ENCODE measurements at regions not wholly inside any gene's neighbourhood (a gene's known extent, or its start where the extent isn't known, plus 50 kb on each side); places are given as distances from the start of the nearest gene placed in this dataset.
"Not testable (repeated sequence)": the region's sequence is repeated elsewhere in the genome, so short reads cannot be mapped to it uniquely, and the experiment has no call there.

DNA sequence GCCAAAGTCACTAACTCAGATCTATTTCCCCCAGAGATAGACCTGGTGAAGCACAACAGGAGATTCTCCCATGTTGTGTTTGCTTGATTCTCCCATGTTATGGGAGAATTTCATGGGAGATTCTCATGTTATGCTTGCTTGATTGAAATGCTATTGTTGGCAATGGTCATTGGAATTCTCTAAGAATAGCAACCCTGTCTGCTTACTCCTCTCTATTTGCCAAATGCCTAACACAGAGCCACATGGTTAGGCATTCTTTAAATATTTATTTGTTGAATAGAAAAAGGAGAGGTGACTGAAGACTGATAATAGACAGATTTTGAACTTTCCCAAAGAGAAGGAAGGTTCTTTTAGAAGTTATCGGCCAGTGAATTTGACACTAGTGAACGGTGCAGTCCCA lies 111.5 kb upstream of the MPHOSPH6 start:
- no peaks in the 10 kb centered on the region for H3K9me3 ChIP-seq
- TF ChIP-seq, protein P1, sequence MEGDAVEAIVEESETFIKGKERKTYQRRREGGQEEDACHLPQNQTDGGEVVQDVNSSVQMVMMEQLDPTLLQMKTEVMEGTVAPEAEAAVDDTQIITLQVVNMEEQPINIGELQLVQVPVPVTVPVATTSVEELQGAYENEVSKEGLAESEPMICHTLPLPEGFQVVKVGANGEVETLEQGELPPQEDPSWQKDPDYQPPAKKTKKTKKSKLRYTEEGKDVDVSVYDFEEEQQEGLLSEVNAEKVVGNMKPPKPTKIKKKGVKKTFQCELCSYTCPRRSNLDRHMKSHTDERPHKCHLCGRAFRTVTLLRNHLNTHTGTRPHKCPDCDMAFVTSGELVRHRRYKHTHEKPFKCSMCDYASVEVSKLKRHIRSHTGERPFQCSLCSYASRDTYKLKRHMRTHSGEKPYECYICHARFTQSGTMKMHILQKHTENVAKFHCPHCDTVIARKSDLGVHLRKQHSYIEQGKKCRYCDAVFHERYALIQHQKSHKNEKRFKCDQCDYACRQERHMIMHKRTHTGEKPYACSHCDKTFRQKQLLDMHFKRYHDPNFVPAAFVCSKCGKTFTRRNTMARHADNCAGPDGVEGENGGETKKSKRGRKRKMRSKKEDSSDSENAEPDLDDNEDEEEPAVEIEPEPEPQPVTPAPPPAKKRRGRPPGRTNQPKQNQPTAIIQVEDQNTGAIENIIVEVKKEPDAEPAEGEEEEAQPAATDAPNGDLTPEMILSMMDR (IDR thresholded peaks at IDR 0.05) = no peak
- H3K27me3 ChIP-seq = no peaks in the 10 kb centered on the region
- no peak for DNase-seq
- H3K36me3 ChIP-seq = no peaks in the 10 kb centered on the region
- H3K4me1 ChIP-seq = no peaks in the 10 kb centered on the region
- no peak overlapping the region for H3K27ac ChIP-seq
- H3K4me3 ChIP-seq = no peak overlapping the region
- intact Hi-C loops (cut with DNase I) = no loop called here
- no peak for ATAC-seq

DNA sequence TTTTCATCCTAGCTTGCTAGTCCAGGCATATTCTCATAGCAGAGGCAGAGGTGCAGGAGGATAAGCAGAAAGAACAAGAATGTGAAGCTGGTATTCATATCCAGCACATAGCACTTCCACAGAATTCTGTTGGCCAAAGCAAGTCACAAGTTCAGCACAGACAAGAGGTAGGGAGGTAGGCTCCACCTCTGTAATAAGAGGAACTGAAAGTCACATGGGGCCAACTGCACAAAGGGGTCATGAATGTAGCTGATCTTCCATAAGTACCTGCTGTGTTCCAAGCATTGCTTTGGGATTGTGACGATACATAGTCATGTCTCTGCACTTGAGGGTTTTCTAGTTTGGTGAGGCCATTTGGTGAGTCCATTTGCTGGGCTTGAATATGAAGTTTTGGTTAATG lies 110.8 kb upstream of the MPHOSPH6 start:
- Histone ChIP-seq H3K27me3 (no peaks in the 10 kb centered on the region), H3K27ac (no peak overlapping the region), H3K9me3 (no peaks in the 10 kb centered on the region), H3K4me3 (no peak overlapping the region), H3K4me1 (no peaks in the 10 kb centered on the region), H3K36me3 (no peaks in the 10 kb centered on the region)
- ATAC-seq = no peak
- intact Hi-C loops (cut with DNase I) = no loop called here
- TF ChIP-seq, protein P1 (IDR thresholded peaks at IDR 0.05) = no peak
- DNase-seq = no peak

DNA sequence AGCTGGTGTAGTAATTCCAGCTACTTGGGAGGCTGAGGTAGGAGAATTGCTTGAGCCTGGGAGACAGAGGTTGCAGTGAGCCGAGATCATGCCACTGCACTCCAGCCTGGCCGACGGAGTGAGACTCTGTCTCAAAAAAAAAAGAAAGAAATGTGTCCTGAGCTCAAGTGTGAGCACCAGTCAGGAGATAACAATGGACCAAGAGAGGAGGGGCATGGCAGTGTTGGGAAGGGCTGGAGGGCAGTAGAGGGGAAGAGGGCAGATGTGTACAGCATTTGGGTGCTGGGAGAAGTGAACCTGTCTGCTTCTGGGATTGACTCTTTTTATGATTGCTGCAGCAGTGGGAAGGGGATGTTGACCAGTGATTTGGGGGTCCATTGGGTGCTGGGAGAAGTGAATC lies 105.3 kb upstream of the MPHOSPH6 start:
- H3K36me3 ChIP-seq; H3K9me3 ChIP-seq; H3K27ac ChIP-seq; H3K4me3 ChIP-seq; H3K27me3 ChIP-seq; intact Hi-C loops (cut with DNase I); ATAC-seq; H3K4me1 ChIP-seq; DNase-seq: not testable (repeated sequence)

DNA sequence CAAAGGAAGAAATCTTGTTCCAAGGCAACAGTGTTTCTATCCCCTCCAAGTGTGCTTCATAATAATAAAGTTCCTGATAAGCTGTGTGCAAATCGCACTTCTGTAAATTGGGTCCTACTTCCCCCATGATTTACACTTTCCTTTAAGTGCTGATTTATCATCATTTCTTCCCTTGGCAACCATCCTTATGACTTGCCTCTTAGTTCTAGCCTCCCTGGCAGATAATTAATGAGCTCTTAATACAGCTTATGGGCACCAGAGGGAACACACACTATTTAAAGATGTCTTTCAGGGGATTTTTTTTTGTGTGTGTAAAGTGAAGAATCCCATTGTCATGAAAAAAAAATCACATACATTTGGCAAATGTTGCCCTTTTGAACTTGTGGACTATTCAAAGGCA lies 101.6 kb upstream of the MPHOSPH6 start:
- no peak for DNase-seq
- H3K27ac ChIP-seq = no peak overlapping the region
- no peaks in the 10 kb centered on the region for H3K27me3 ChIP-seq
- no peaks in the 10 kb centered on the region for H3K36me3 ChIP-seq
- TF ChIP-seq, protein P1 (IDR thresholded peaks at IDR 0.05) = no peak
- no peaks in the 10 kb centered on the region for H3K4me1 ChIP-seq
- intact Hi-C loops (cut with DNase I) = no loop called here
- no peak overlapping the region for H3K4me3 ChIP-seq
- no peak for ATAC-seq
- no peaks in the 10 kb centered on the region for H3K9me3 ChIP-seq

DNA sequence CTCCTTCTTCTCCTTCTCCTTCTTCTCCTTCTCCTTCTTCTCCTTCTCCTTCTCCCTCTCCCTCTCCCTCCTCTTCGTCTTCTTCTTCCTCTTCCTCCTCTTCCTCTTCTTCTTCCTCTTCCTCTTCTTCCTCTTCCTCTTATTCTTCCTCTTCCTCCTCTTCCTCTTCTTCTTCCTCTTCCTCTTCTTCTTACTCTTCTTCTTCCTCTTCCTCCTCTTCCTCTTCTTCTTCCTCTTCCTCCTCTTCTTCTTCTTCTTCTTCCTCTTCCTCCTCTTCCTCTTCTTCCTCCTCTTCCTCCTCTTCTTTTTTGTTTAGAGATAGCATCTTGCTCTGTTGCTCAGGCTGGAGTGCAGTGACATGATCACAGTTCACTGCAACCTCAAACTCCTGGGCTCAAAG lies 97.7 kb upstream of the MPHOSPH6 start:
- H3K27me3 ChIP-seq; H3K4me1 ChIP-seq; ATAC-seq; H3K27ac ChIP-seq; intact Hi-C loops (cut with DNase I); DNase-seq; H3K36me3 ChIP-seq; H3K4me3 ChIP-seq; H3K9me3 ChIP-seq: not testable (repeated sequence)

DNA sequence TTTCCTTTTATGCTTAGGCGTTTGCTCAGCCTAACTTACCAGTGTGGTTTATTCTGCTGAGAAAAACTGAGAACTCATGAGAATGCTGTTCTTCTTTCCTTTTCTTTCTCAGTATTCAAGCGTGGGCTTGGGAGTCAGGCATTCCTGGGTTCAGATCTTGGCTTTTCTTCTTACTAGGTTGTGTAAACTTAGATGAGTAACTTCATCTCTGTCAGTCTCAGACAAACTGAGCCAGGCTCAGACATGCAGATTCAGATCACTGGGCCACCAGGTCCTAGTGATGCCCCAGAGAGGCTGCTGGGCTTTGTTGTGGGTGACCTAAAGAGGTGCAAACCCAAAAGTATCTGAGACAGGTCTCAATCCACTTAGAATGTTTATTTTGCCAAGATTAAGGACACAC lies 95.8 kb upstream of the MPHOSPH6 start:
- H3K27ac ChIP-seq = no peak overlapping the region

DNA sequence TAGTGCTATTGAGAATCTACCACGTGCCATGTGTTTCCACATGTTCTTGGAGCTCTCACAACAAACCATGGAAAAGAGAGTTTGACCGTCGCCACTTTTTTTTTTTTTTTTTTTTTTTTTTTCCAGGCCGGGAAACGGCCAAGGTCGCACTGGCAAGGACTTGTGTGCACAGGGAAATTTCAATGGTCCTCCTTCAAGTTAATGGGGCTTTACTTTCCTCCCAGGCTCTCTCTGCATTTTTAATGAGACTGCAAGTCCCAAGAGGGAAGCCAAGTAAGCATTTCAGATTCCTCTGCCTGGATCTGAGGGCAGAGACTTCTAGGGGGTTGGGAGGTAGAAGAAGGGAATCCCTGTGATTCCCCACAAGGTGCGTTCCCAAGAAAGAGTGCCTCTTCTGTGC lies 94.7 kb upstream of the MPHOSPH6 start:
- no peak overlapping the region for H3K27ac ChIP-seq
- peaks cover 10% of the 10 kb centered on the region for H3K4me1 ChIP-seq
- H3K27me3 ChIP-seq = no peaks in the 10 kb centered on the region
- intact Hi-C loops (cut with DNase I) = no loop called here
- TF ChIP-seq, protein P1 (IDR thresholded peaks at IDR 0.05) = no peak
- no peak for DNase-seq
- no peak overlapping the region for H3K4me3 ChIP-seq
- no peaks in the 10 kb centered on the region for H3K9me3 ChIP-seq
- H3K36me3 ChIP-seq = no peaks in the 10 kb centered on the region
- ATAC-seq = no peak

More for the DNA sequence above, 95.8 kb upstream of the MPHOSPH6 start:
- TF ChIP-seq, protein P1 (IDR thresholded peaks at IDR 0.05) = no peak
- DNase-seq = no peak
- H3K9me3 ChIP-seq = no peaks in the 10 kb centered on the region
- no peak for ATAC-seq
- peaks cover 10% of the 10 kb centered on the region for H3K4me1 ChIP-seq
- H3K4me3 ChIP-seq = no peak overlapping the region
- H3K36me3 ChIP-seq = no peaks in the 10 kb centered on the region
- intact Hi-C loops (cut with DNase I) = no loop called here
- H3K27me3 ChIP-seq = no peaks in the 10 kb centered on the region
